ENCODE measurements at regions not wholly inside any gene's neighbourhood (a gene's known extent, or its start where the extent isn't known, plus 50 kb on each side); places are given as distances from the start of the nearest gene placed in this dataset.

DNA sequence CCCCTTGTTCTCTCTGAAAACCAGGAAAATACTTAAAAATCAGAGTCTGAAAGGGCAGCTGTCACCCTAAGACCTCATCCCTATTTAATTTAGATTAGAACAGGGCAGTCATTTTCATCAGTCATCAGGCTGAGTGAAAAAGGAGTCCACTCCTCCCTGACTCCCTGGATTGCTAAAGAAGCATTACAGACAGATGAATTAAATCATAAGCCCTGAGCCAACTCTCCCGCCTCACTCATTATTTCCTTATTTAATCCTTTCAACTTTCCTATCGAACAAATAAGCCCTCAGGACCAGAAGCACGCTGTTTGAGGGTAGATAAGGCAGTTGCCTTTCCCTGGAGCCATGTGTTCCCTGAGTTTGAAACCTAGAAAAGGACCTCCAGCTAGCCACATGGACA is 201.9 kb upstream of the ANKRD55 start:
- Histone ChIP-seq H3K36me3 (ENCODE audit: control insufficient read depth in 2 of 2, extremely low read depth in 1 of 2, insufficient read depth in 2 of 2, low read length in 2 of 2) (no peaks in the 10 kb centered on the region), H3K79me2 (ENCODE audit: control insufficient read depth, insufficient read depth, low read length) (no peaks in the 10 kb centered on the region), H3K27ac (ENCODE audit: control insufficient read depth, insufficient read depth, low read length) (no peak overlapping the region), H3K4me2 (ENCODE audit: control insufficient read depth, extremely low read depth, insufficient read depth, low read depth, low read length) (no peak overlapping the region), H3K4me1 (ENCODE audit: control insufficient read depth, extremely low read depth, insufficient read depth, low read length) (no peaks in the 10 kb centered on the region), H3K9me3 (ENCODE audit: control insufficient read depth, low read depth, low read length) (no peaks in the 10 kb centered on the region), H2AFZ (ENCODE audit: control insufficient read depth, low read length) (no peak overlapping the region), H3K9me1 (ENCODE audit: control insufficient read depth, extremely low read depth, insufficient read depth, low read length) (no peaks in the 10 kb centered on the region), H3K9ac (ENCODE audit: control insufficient read depth, extremely low read depth, insufficient read depth, low read length) (no peak overlapping the region), H4K20me1 (ENCODE audit: control insufficient read depth, extremely low read depth, insufficient read depth, low read length) (no peaks in the 10 kb centered on the region), H3K27me3 (ENCODE audit: control insufficient read depth, extremely low read depth, insufficient read depth, low read length) (no peaks in the 10 kb centered on the region), H3K4me3 (ENCODE audit: control insufficient read depth in 2 of 3, extremely low read depth in 1 of 3, insufficient read depth in 2 of 3, low read depth in 1 of 3, low read length in 3 of 3) (no peak overlapping the region)
- dilution Hi-C loops (cut with MboI; ENCODE audit: extremely low pct_ligation_motif_present, low sequenced_read_pairs), result no loop called here
- FAIRE-seq, result no peak
- DNase-seq (ENCODE audit: low read depth, low spot score), result no peak
- no peak for TF ChIP-seq EZH2 (IDR thresholded peaks at IDR 0.05; ENCODE audit: low read length)
- TF ChIP-seq, protein P1, sequence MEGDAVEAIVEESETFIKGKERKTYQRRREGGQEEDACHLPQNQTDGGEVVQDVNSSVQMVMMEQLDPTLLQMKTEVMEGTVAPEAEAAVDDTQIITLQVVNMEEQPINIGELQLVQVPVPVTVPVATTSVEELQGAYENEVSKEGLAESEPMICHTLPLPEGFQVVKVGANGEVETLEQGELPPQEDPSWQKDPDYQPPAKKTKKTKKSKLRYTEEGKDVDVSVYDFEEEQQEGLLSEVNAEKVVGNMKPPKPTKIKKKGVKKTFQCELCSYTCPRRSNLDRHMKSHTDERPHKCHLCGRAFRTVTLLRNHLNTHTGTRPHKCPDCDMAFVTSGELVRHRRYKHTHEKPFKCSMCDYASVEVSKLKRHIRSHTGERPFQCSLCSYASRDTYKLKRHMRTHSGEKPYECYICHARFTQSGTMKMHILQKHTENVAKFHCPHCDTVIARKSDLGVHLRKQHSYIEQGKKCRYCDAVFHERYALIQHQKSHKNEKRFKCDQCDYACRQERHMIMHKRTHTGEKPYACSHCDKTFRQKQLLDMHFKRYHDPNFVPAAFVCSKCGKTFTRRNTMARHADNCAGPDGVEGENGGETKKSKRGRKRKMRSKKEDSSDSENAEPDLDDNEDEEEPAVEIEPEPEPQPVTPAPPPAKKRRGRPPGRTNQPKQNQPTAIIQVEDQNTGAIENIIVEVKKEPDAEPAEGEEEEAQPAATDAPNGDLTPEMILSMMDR (optimal IDR thresholded peaks at IDR 0.05 in 1 of 3, IDR thresholded peaks at IDR 0.05 in 1 of 3, conservative IDR thresholded peaks at IDR 0.05 in 1 of 3; ENCODE audit: extremely low read depth in 1 of 3, insufficient read depth in 2 of 3, low read length in 3 of 3), result no peak

DNA sequence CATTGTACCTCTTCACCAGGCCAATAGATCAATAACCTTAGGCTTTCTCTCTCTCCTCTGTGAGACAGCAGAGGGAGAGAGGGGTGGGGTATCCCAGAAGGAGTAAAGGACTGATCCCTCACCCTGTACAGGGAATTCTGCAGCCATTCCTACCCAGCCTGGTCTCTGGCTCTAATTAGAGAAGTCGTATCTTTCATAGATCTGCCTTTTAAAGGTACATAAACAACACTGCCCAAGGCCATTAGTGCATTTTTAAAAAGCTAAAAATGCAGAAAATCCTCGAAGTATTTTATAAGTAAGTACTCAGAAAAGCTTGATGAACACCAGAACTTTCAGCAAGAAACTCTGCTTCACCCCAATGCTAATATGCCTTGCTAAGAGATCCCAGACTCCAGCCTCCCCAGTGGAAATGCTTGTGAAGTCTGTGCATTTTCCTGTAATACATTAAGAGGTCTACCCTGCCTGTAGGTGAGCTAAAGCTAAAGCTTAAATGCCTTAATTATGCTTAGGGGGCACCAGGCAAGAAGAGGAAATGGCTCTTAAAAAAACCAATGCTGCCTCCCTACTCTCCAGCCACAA is 200.0 kb upstream of the ANKRD55 start:
- FAIRE-seq, result no peak
- Histone ChIP-seq H3K9ac (ENCODE audit: control insufficient read depth, extremely low read depth, insufficient read depth, low read length) (no peak overlapping the region), H4K20me1 (ENCODE audit: control insufficient read depth, extremely low read depth, insufficient read depth, low read length) (no peaks in the 10 kb centered on the region), H3K27ac (ENCODE audit: control insufficient read depth, insufficient read depth, low read length) (no peak overlapping the region), H3K79me2 (ENCODE audit: control insufficient read depth, insufficient read depth, low read length) (no peaks in the 10 kb centered on the region), H3K9me1 (ENCODE audit: control insufficient read depth, extremely low read depth, insufficient read depth, low read length) (no peaks in the 10 kb centered on the region), H3K4me1 (ENCODE audit: control insufficient read depth, extremely low read depth, insufficient read depth, low read length) (no peaks in the 10 kb centered on the region), H3K4me3 (ENCODE audit: control insufficient read depth in 2 of 3, extremely low read depth in 1 of 3, insufficient read depth in 2 of 3, low read depth in 1 of 3, low read length in 3 of 3) (no peak overlapping the region), H3K4me2 (ENCODE audit: control insufficient read depth, extremely low read depth, insufficient read depth, low read depth, low read length) (no peak overlapping the region), H3K36me3 (ENCODE audit: control insufficient read depth in 2 of 2, extremely low read depth in 1 of 2, insufficient read depth in 2 of 2, low read length in 2 of 2) (no peaks in the 10 kb centered on the region), H3K9me3 (ENCODE audit: control insufficient read depth, low read depth, low read length) (no peaks in the 10 kb centered on the region), H3K27me3 (ENCODE audit: control insufficient read depth, extremely low read depth, insufficient read depth, low read length) (no peaks in the 10 kb centered on the region), H2AFZ (ENCODE audit: control insufficient read depth, low read length) (no peak overlapping the region)
- DNase-seq (ENCODE audit: low read depth, low spot score), result no peak
- dilution Hi-C loops (cut with MboI; ENCODE audit: extremely low pct_ligation_motif_present, low sequenced_read_pairs), result no loop called here
- TF ChIP-seq, protein P1 (optimal IDR thresholded peaks at IDR 0.05 in 1 of 3, IDR thresholded peaks at IDR 0.05 in 1 of 3, conservative IDR thresholded peaks at IDR 0.05 in 1 of 3; ENCODE audit: extremely low read depth in 1 of 3, insufficient read depth in 2 of 3, low read length in 3 of 3), result no peak
